Mucosa of descending colon (tissue), 3 donors: ENCODE measurements at regions not wholly inside any gene's neighbourhood (a gene's known extent, or its start where the extent isn't known, plus 50 kb on each side); places are given as distances from the start of the nearest gene placed in this dataset.
A peak's percentile ranks its signal among the peaks of the same experiment; 100 is the strongest.
"Not testable (repeated sequence)": the region's sequence is repeated elsewhere in the genome, so short reads cannot be mapped to it uniquely, and the experiment has no call there.

Experiments used
- ATAC-seq: fragments of 200-7000 bp; cut with Tn5 transposase; one replicate; pipeline ENCODE4 v1.9.1; 2020; ENCODE audit warnings: mild to moderate bottlenecking, moderate library complexity
- DNase-seq, 3 donors: peaks; one replicate each; pipeline ENCODE4 v3.0.0-alpha.2; 2020
- H3K36me3 ChIP-seq: fragments of 200-600 bp; one replicate; pipeline ENCODE4 v1.8.0; 2021; ENCODE audit warnings: low read depth, mild to moderate bottlenecking
- H3K4me1 ChIP-seq: fragments of 200-600 bp; one replicate; pipeline ENCODE4 v1.8.0; 2021; ENCODE audit warnings: low read depth, mild to moderate bottlenecking
- H3K4me3 ChIP-seq: fragments of 200-600 bp; one replicate; pipeline ENCODE4 v1.8.0; 2021; ENCODE audit warnings: mild to moderate bottlenecking
- H3K9me3 ChIP-seq: fragments of 200-600 bp; one replicate; pipeline ENCODE4 v1.8.0; 2021; ENCODE audit warnings: mild to moderate bottlenecking
- intact Hi-C, 2 donors: fragments of 100-400 bp; cut with DNase I in 1 of 2; cut with micrococcal nuclease in 1 of 2; formaldehyde crosslinking; loops; one replicate each; pipeline versions ENCODE4 v1.11.0 to v1.11.1; 2022; cut with DNase I, micrococcal nuclease
- TF ChIP-seq, protein P1 (sequence below): fragments of 200-600 bp; IDR thresholded peaks from one replicate; pipeline ENCODE4 v1.8.0; 2022; ENCODE audit warnings: antibody characterized with exemption, mild to moderate bottlenecking
- donor health status: DM: no; HTN: no; CAD: no; lungs with moderate emphysema.
- donor health status: DM: no; HTN: no; CAD: no.
- donor health status: DM: no; HTN: yes; CAD: no.

DNA sequence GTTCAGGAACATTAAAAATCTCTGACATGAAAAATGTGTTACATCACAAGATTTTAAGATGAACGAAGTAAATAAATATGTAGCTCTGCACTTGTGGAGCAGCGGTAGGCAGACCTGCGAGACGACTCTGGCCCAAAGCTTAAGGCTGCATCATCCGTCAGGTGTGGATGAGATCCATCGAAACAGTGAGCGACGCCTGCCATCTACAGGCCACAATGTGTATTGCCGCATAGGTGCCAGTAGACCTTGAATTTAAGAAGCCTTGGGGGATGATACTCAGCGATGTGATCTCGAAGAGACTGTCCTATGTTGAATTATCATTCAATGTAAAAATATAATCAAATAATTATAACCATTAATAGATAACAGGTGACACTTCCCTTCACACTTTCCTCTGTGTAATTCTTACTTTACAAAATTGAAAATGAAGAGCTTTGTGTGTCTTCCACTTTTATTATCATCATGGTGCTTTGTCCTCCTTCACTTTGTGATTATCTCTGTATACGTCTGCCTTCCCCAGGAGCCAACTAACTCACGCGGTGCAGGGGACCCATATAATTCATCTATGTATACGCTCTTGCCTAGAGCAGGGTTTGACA, 851.0 kb downstream of the RAB28 start:
- Histone ChIP-seq H3K4me3 (no peak overlapping the region), H3K9me3 (no peaks in the 10 kb centered on the region), H3K4me1 (no peaks in the 10 kb centered on the region), H3K36me3 (no peaks in the 10 kb centered on the region)
- intact Hi-C loops: loop anchor here in 1 of 2 donors (10.0 kb wide), 1 partner anchor 868 kb away; no protein-coding TSS in a partner anchor
- DNase-seq: peak; percentile 61 to 92 (median 89)
- peak; percentile 94 for ATAC-seq
- TF ChIP-seq, protein P1, sequence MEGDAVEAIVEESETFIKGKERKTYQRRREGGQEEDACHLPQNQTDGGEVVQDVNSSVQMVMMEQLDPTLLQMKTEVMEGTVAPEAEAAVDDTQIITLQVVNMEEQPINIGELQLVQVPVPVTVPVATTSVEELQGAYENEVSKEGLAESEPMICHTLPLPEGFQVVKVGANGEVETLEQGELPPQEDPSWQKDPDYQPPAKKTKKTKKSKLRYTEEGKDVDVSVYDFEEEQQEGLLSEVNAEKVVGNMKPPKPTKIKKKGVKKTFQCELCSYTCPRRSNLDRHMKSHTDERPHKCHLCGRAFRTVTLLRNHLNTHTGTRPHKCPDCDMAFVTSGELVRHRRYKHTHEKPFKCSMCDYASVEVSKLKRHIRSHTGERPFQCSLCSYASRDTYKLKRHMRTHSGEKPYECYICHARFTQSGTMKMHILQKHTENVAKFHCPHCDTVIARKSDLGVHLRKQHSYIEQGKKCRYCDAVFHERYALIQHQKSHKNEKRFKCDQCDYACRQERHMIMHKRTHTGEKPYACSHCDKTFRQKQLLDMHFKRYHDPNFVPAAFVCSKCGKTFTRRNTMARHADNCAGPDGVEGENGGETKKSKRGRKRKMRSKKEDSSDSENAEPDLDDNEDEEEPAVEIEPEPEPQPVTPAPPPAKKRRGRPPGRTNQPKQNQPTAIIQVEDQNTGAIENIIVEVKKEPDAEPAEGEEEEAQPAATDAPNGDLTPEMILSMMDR: peak; percentile 67

DNA sequence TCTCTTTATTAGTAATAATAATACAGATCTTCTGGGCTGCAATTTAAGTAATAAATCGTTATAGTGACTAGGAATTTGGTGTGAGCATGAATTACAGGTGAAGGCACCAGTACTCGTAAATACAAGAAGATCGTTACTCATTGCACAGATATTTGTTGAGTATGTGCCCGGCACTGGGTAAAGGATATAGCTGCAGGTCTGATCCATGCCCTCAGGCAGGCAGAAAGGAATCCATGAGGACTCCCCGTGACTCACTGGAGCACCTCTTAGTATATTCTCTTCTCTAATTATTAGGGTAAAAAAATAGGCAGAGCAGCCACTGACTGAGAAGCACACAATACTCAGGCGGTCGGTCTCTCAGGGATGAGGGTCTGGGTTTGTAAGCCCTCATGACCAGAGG, 868.3 kb downstream of the RAB28 start:
- ATAC-seq (no peak), DNase-seq (no peak)
- H3K36me3 ChIP-seq: no peaks in the 10 kb centered on the region
- TF ChIP-seq, protein P1: no peak
- no peak overlapping the region for H3K4me3 ChIP-seq
- intact Hi-C loops: no loop called here
- no peaks in the 10 kb centered on the region for H3K4me1 ChIP-seq
- no peaks in the 10 kb centered on the region for H3K9me3 ChIP-seq

DNA sequence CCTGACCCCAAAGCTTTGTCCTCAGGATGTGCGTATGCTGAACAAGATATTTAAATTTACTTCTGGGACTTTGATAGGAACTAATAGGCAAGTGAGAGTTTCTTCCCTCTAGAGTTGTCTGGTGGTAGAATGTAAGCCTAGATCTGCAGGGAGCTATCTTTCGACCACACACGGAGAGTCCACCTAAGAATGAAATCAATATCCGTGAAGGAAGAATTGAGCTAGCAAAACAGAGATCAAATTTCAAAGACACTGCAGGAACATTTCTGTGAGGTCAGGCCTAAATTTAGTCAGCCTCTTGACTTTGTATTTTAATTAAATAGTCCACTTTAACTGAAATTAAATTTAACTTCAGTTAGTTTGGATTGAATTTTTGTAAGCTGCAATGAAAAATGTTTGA, 871.3 kb downstream of the RAB28 start:
- ATAC-seq: no peak
- intact Hi-C loops: no loop called here

DNA sequence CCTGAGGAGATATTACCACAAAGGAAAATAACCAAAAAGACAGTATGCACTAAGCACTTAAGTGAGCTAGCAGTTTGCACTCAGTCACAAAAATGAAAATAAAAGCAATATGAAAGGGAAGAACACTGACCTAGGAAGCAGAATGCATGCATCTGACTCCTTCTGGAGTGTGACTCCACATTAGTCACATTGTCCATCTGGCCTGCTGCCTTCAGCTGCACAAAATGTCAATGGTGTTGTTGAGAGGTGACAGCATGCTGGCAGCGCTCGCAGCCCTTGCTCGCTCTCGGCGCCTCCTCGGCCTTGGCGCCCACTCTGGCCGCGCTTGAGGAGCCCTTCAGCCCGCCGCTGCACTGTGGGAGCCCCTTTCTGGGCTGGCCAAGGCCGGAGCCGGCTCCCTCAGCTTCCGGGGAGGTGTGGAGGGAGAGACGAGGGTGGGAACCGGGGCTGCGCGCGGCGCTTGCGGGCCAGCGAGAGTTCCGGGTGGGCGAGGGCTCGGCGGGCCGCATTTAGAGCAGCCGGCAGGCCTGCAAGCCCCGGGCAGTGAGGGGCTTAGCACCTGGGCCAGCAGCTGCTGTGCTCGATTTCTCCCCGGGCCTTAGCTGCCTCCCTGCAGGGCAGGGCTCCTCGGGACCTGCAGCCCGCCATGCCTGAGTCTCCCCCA, 874.8 kb downstream of the RAB28 start:
- H3K36me3 ChIP-seq, DNase-seq, H3K4me1 ChIP-seq, ATAC-seq, intact Hi-C loops, H3K9me3 ChIP-seq, H3K4me3 ChIP-seq: not testable (repeated sequence)

More for the DNA sequence above, 871.3 kb downstream of the RAB28 start:
- no peak for DNase-seq
- Histone ChIP-seq H3K4me3 (no peak overlapping the region), H3K36me3 (no peaks in the 10 kb centered on the region), H3K4me1 (no peaks in the 10 kb centered on the region), H3K9me3 (no peaks in the 10 kb centered on the region)
- TF ChIP-seq, protein P1: no peak

DNA sequence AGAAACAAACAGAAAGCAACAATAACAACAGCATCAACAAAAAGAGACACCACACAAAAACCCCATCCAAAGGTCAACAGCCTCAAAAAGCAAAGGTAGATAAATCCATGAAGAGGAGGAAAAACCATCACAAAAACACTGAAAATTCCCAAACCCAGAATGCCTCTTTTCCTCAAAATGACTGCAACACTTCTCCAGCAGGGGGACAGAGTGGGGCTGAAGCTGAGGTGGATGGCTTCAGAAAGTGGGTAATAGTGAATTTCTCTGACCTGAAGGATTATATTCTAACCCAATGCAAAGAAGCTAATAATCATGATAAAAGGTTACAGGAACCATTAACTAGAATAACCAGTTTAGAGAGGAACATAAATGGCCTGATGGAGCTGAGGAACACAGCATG, 888.2 kb downstream of the RAB28 start:
- Histone ChIP-seq H3K4me3 (no peak overlapping the region), H3K9me3 (peaks cover 6% of the 10 kb centered on the region), H3K4me1 (no peaks in the 10 kb centered on the region), H3K36me3 (no peaks in the 10 kb centered on the region)
- DNase-seq (no peak), ATAC-seq (no peak)
- TF ChIP-seq, protein P1: no peak
- intact Hi-C loops: no loop called here

DNA sequence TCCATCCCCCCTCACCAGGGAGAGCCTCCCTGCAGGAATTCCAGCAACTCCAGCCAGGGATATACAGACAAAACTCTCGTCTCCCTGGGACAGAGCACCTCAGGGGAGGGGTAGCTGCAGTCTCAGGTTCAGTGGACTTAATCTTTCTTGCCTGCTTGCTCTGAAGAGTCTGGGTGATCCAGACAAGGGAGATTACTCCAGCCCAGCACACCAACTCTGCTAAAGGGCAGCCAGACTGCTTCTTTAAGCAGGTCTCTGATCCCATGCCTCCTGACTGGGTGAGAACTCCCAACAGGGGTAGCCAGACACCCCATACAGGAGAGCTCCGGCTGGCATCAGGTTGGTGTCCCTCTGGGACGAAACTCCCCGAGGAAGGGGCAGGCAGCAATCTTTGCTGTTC, 888.7 kb downstream of the RAB28 start:
- Histone ChIP-seq H3K9me3 (peaks cover 6% of the 10 kb centered on the region), H3K4me1 (no peaks in the 10 kb centered on the region), H3K36me3 (no peaks in the 10 kb centered on the region), H3K4me3 (no peak overlapping the region)
- intact Hi-C loops: no loop called here
- ATAC-seq (no peak), DNase-seq (no peak)
- TF ChIP-seq, protein P1: no peak
